ENCODE measurements at regions not wholly inside any gene's neighbourhood (a gene's known extent, or its start where the extent isn't known, plus 50 kb on each side); places are given as distances from the start of the nearest gene placed in this dataset.
A peak's percentile ranks its signal among the peaks of the same experiment; 100 is the strongest.
"Not testable (repeated sequence)": the region's sequence is repeated elsewhere in the genome, so short reads cannot be mapped to it uniquely, and the experiment has no call there.

GRCh38 chr5:120164986-120165385, 299.1 kb upstream of the PRR16 start:
- TF ChIP-seq CTCF (IDR thresholded peaks at IDR 0.05), result no peak
- H3K4me3 Mint-ChIP-seq, result no peak overlapping the region
- DNase-seq (peak in 2 of 14 experiments; percentile 11 to 19), ATAC-seq (ENCODE audit: poor library complexity) (no peak)
- ChIA-PET POLR2A (no interaction called here), CTCF (no interaction called here)
- no peaks in the 10 kb centered on the region for H3K9me3 ChIP-seq (ENCODE audit: control insufficient read depth in 1 of 2, insufficient read depth in 1 of 2, low read length in 2 of 2)
- no peaks in the 10 kb centered on the region for H3K27me3 Mint-ChIP-seq
- H3K9me3 Mint-ChIP-seq, result no peaks in the 10 kb centered on the region
- no peaks in the 10 kb centered on the region for H3K36me3 Mint-ChIP-seq (ENCODE audit: low read depth)
- H3K27ac ChIP-seq (ENCODE audit: low read depth in 1 of 2, low read length in 2 of 2), result no peak overlapping the region
- no peaks in the 10 kb centered on the region for H3K4me1 ChIP-seq (ENCODE audit: insufficient read depth, low read length)
- no peaks in the 10 kb centered on the region for H3K27me3 ChIP-seq (ENCODE audit: control insufficient read depth in 1 of 2, insufficient read depth in 2 of 2, low read length in 2 of 2)
- intact Hi-C loops (cut with DNase I, micrococcal nuclease), result no loop called here
- no peak overlapping the region for H3K4me3 ChIP-seq (ENCODE audit: low read length)
- no peaks in the 10 kb centered on the region for H3K36me3 ChIP-seq (ENCODE audit: insufficient read depth, low read length)
- no peak overlapping the region for H3K27ac Mint-ChIP-seq
- no peaks in the 10 kb centered on the region for H3K4me1 Mint-ChIP-seq (ENCODE audit: low read depth)

- CTCF ChIA-PET, result no interaction called here
- Mint-ChIP-seq H3K4me3 (no peak overlapping the region), H3K9me3 (peaks cover 4% of the 10 kb centered on the region), H3K4me1 (ENCODE audit: low read depth) (no peaks in the 10 kb centered on the region), H3K27me3 (no peaks in the 10 kb centered on the region), H3K27ac (no peak overlapping the region), H3K36me3 (ENCODE audit: low read depth) (no peaks in the 10 kb centered on the region)
- no peaks in the 10 kb centered on the region for H3K4me1 ChIP-seq (ENCODE audit: insufficient read depth, low read length)
- intact Hi-C loops (cut with DNase I, micrococcal nuclease), result no loop called here
- no peak for DNase-seq
- no peak overlapping the region for H3K27ac ChIP-seq (ENCODE audit: low read depth in 1 of 2, low read length in 2 of 2)
- ATAC-seq (ENCODE audit: poor library complexity), result no peak
- TF ChIP-seq CTCF (IDR thresholded peaks at IDR 0.05), result no peak
- H3K36me3 ChIP-seq (ENCODE audit: insufficient read depth, low read length), result no peaks in the 10 kb centered on the region
- POLR2A ChIA-PET, result no interaction called here
- H3K9me3 ChIP-seq (ENCODE audit: control insufficient read depth in 1 of 2, insufficient read depth in 1 of 2, low read length in 2 of 2), result peaks cover 0 to 4% of the 10 kb centered on the region in 2 experiments
- H3K27me3 ChIP-seq (ENCODE audit: control insufficient read depth in 1 of 2, insufficient read depth in 2 of 2, low read length in 2 of 2), result no peaks in the 10 kb centered on the region
- no peak overlapping the region for H3K4me3 ChIP-seq (ENCODE audit: low read length)
These were observed 291.0 kb upstream of the PRR16 start for GRCh38 chr5:120173125-120173524.

GRCh38 chr5:120174089-120174488, 290.0 kb upstream of the PRR16 start:
- ChIA-PET POLR2A (no interaction called here), CTCF (no interaction called here)
- Mint-ChIP-seq H3K9me3 (peaks cover 4% of the 10 kb centered on the region), H3K27ac (no peak overlapping the region), H3K36me3 (ENCODE audit: low read depth) (no peaks in the 10 kb centered on the region), H3K27me3 (no peaks in the 10 kb centered on the region), H3K4me3 (no peak overlapping the region), H3K4me1 (ENCODE audit: low read depth) (no peaks in the 10 kb centered on the region)
- H3K27ac ChIP-seq (ENCODE audit: low read depth in 1 of 2, low read length in 2 of 2), result no peak overlapping the region
- no peak for TF ChIP-seq CTCF (IDR thresholded peaks at IDR 0.05)
- H3K9me3 ChIP-seq (ENCODE audit: control insufficient read depth in 1 of 2, insufficient read depth in 1 of 2, low read length in 2 of 2), result peaks cover 0 to 4% of the 10 kb centered on the region in 2 experiments
- H3K27me3 ChIP-seq (ENCODE audit: control insufficient read depth in 1 of 2, insufficient read depth in 2 of 2, low read length in 2 of 2), result no peaks in the 10 kb centered on the region
- no peak for ATAC-seq (ENCODE audit: poor library complexity)
- H3K4me1 ChIP-seq (ENCODE audit: insufficient read depth, low read length), result no peaks in the 10 kb centered on the region
- intact Hi-C loops (cut with DNase I, micrococcal nuclease), result no loop called here
- H3K36me3 ChIP-seq (ENCODE audit: insufficient read depth, low read length), result no peaks in the 10 kb centered on the region
- no peak for DNase-seq
- H3K4me3 ChIP-seq (ENCODE audit: low read length), result no peak overlapping the region

GRCh38 chr5:120181238-120181637, 282.9 kb upstream of the PRR16 start:
- H3K27me3 ChIP-seq (ENCODE audit: control insufficient read depth in 1 of 2, insufficient read depth in 2 of 2, low read length in 2 of 2); H3K36me3 ChIP-seq (ENCODE audit: insufficient read depth, low read length); H3K27ac Mint-ChIP-seq; H3K4me1 Mint-ChIP-seq (ENCODE audit: low read depth); H3K36me3 Mint-ChIP-seq (ENCODE audit: low read depth); CTCF ChIA-PET; H3K4me1 ChIP-seq (ENCODE audit: insufficient read depth, low read length); DNase-seq; H3K27ac ChIP-seq (ENCODE audit: low read depth in 1 of 2, low read length in 2 of 2); H3K4me3 ChIP-seq (ENCODE audit: low read length); H3K9me3 ChIP-seq (ENCODE audit: control insufficient read depth in 1 of 2, insufficient read depth in 1 of 2, low read length in 2 of 2); POLR2A ChIA-PET; H3K9me3 Mint-ChIP-seq; ATAC-seq (ENCODE audit: poor library complexity); H3K27me3 Mint-ChIP-seq; intact Hi-C loops (cut with DNase I, micrococcal nuclease); H3K4me3 Mint-ChIP-seq: not testable (repeated sequence)

- DNase-seq; H3K9me3 Mint-ChIP-seq; intact Hi-C loops (cut with DNase I, micrococcal nuclease); H3K9me3 ChIP-seq (ENCODE audit: control insufficient read depth in 1 of 2, insufficient read depth in 1 of 2, low read length in 2 of 2); POLR2A ChIA-PET; CTCF ChIA-PET; H3K27me3 ChIP-seq (ENCODE audit: control insufficient read depth in 1 of 2, insufficient read depth in 2 of 2, low read length in 2 of 2); H3K27ac ChIP-seq (ENCODE audit: low read depth in 1 of 2, low read length in 2 of 2); H3K4me1 Mint-ChIP-seq (ENCODE audit: low read depth); H3K36me3 Mint-ChIP-seq (ENCODE audit: low read depth); H3K4me3 ChIP-seq (ENCODE audit: low read length); H3K27me3 Mint-ChIP-seq; H3K27ac Mint-ChIP-seq; H3K4me1 ChIP-seq (ENCODE audit: insufficient read depth, low read length); H3K4me3 Mint-ChIP-seq; ATAC-seq (ENCODE audit: poor library complexity); H3K36me3 ChIP-seq (ENCODE audit: insufficient read depth, low read length): not testable (repeated sequence)
These were observed 269.4 kb upstream of the PRR16 start for GRCh38 chr5:120194650-120195049.

Data from CD4-positive, alpha-beta T cell (primary cell).